WTC11 (cell line): ENCODE measurements at regions not wholly inside any gene's neighbourhood (a gene's known extent, or its start where the extent isn't known, plus 50 kb on each side); places are given as distances from the start of the nearest gene placed in this dataset.
A peak's percentile ranks its signal among the peaks of the same experiment; 100 is the strongest.

Source experiments
- ATAC-seq: fragments of 200-7000 bp; cut with Tn5 transposase; 2 replicates; pipeline ENCODE4 v1.10.0; 2021; ENCODE audit warnings: mild to moderate bottlenecking, moderate library complexity
- CTCF ChIA-PET: fragments of 300-600 bp; sonication (Branson Sonifier 250); formaldehyde crosslinking; loops from one replicate; lab custom pipeline; 2021; ENCODE audit warnings: antibody characterized with exemption; lab: Charles Lee
- POLR2A ChIA-PET: fragments of 350-600 bp; sonication (Branson Sonifier 250); formaldehyde crosslinking; loops from one replicate; lab custom pipeline; 2021; ENCODE audit warnings: antibody characterized with exemption; lab: Charles Lee
- DNase-seq: peaks from one replicate; pipeline ENCODE4 v3.0.0; 2021; ENCODE audit warnings: low spot score
- H3K27ac Mint-ChIP-seq: 2 replicates; pipeline ENCODE4 v1.8.0; 2021; ENCODE audit warnings: mixed read lengths
- H3K27me3 Mint-ChIP-seq: 2 replicates; pipeline ENCODE4 v1.8.0; 2021; ENCODE audit warnings: low read depth, mild to moderate bottlenecking, moderate library complexity, mixed read lengths
- H3K36me3 Mint-ChIP-seq: 2 replicates; pipeline ENCODE4 v1.8.0; 2021; ENCODE audit warnings: mixed read lengths
- H3K4me1 Mint-ChIP-seq: 2 replicates; pipeline ENCODE4 v1.8.0; 2022; ENCODE audit warnings: mixed read lengths
- H3K4me3 Mint-ChIP-seq: 2 replicates; pipeline ENCODE4 v1.8.0; 2021; ENCODE audit warnings: mild to moderate bottlenecking, moderate library complexity, mixed read lengths
- H3K9me3 Mint-ChIP-seq: 2 replicates; pipeline ENCODE4 v1.8.0; 2021; ENCODE audit warnings: mixed read lengths
- CREM ChIP-seq: sonication (generic); formaldehyde crosslinking; IDR thresholded peaks from 2 replicates; pipeline ENCODE4 v1.8.1; 2022; ENCODE audit warnings: mild to moderate bottlenecking, missing genetic modification reagents, moderate library complexity
- ELF4 ChIP-seq: sonication (generic); formaldehyde crosslinking; IDR thresholded peaks from 2 replicates; pipeline ENCODE4 v1.8.1; 2022; ENCODE audit warnings: low read depth, mild to moderate bottlenecking, moderate library complexity, missing genetic modification reagents
- EMX1 ChIP-seq: fragments of 250-450 bp; sonication (Bioruptor Pico); IDR thresholded peaks from 2 replicates; pipeline ENCODE4 v1.8.0; 2021; ENCODE audit warnings: mild to moderate bottlenecking
- ESRRA ChIP-seq: sonication (generic); formaldehyde crosslinking; IDR thresholded peaks from 2 replicates; pipeline ENCODE4 v1.8.1; 2022; ENCODE audit warnings: mild to moderate bottlenecking, missing genetic modification reagents, borderline replicate concordance
- ETV6 ChIP-seq: sonication (generic); formaldehyde crosslinking; IDR thresholded peaks from 2 replicates; pipeline ENCODE4 v1.8.1; 2022; ENCODE audit warnings: mild to moderate bottlenecking, missing genetic modification reagents
- GRHL2 ChIP-seq: fragments of 250-450 bp; sonication (Bioruptor Pico); IDR thresholded peaks from 2 replicates; pipeline ENCODE4 v1.8.0; 2022; ENCODE audit warnings: mild to moderate bottlenecking, moderate library complexity; ENCODE audit not compliant: insufficient replicate concordance, severe bottlenecking
- JUN ChIP-seq: sonication (generic); formaldehyde crosslinking; IDR thresholded peaks from 2 replicates; pipeline ENCODE4 v1.8.0; 2023; ENCODE audit warnings: mild to moderate bottlenecking, missing genetic modification reagents
- RORB ChIP-seq: fragments of 250-450 bp; sonication (Bioruptor Pico); IDR thresholded peaks from 2 replicates; pipeline ENCODE4 v1.9.0; 2021; ENCODE audit warnings: mild to moderate bottlenecking
- ZBTB21 ChIP-seq: sonication (generic); formaldehyde crosslinking; IDR thresholded peaks from 2 replicates; pipeline ENCODE4 v1.8.1; 2023; ENCODE audit warnings: mild to moderate bottlenecking, missing genetic modification reagents, borderline replicate concordance
- ZNF121 ChIP-seq: sonication (generic); formaldehyde crosslinking; IDR thresholded peaks from 2 replicates; pipeline ENCODE4 v1.8.0; 2023; ENCODE audit warnings: missing genetic modification reagents
- ZNF232 ChIP-seq: sonication (generic); formaldehyde crosslinking; IDR thresholded peaks from 2 replicates; pipeline ENCODE4 v1.8.0; 2022; ENCODE audit warnings: mild to moderate bottlenecking, missing genetic modification reagents
- ZNF317 ChIP-seq: sonication (generic); formaldehyde crosslinking; IDR thresholded peaks from 2 replicates; pipeline ENCODE4 v1.8.1; 2023; ENCODE audit warnings: low read depth, mild to moderate bottlenecking, moderate library complexity, missing genetic modification reagents, borderline replicate concordance
- ZNF396 ChIP-seq: fragments of 250-450 bp; sonication (Bioruptor Pico); IDR thresholded peaks from 2 replicates; pipeline ENCODE4 v1.8.0; 2021; ENCODE audit warnings: mild to moderate bottlenecking, moderate library complexity, borderline replicate concordance
- ZNF671 ChIP-seq: fragments of 250-450 bp; sonication (Bioruptor Pico); IDR thresholded peaks from 2 replicates; pipeline ENCODE4 v1.8.0; 2021; ENCODE audit warnings: mild to moderate bottlenecking
- TF ChIP-seq, protein P1 (sequence below): fragments of 200-600 bp; IDR thresholded peaks from 2 replicates; pipeline ENCODE4 v1.8.0; 2022; ENCODE audit warnings: antibody characterized with exemption
- TF ChIP-seq, protein P2 (sequence below): fragments of 250-450 bp; sonication (Bioruptor Pico); IDR thresholded peaks from 2 replicates; pipeline ENCODE4 v1.9.0; 2021; ENCODE audit warnings: mild to moderate bottlenecking, borderline replicate concordance
- TF ChIP-seq, protein P3 (sequence below): sonication (generic); formaldehyde crosslinking; IDR thresholded peaks from 2 replicates; pipeline ENCODE4 v1.8.1; 2022; ENCODE audit warnings: mild to moderate bottlenecking, moderate library complexity, missing genetic modification reagents

DNA sequence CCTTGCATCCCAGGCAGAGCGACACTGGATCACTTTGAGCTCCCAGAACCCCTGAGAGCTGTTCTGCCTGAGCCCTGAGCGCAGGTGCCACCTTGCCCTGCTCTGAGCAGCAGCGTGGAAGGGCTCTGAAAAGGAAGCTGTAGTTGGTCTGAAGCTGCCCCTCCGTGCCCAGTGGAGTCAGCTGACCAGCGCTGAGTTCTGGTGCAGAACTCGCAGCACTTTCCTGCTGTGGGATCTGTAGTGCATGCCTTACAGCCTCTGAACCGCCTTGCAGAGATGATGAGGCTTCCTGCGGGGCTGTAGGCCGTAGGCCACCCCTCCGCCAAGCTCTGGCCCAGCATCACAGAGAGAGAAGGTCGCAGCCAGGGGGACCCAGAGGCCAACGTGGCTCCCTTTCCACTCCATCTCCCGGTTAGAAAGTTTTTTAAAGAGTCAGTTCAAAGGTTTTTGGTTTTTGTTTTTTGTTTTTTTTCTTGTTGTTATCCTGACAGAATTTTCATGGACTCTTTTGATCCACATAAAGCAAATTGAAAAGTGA, 158.3 kb upstream of the CST7 start:
- Mint-ChIP-seq H3K4me3 (no peak overlapping the region), H3K36me3 (no peaks in the 10 kb centered on the region)
- peak; percentile 25 for DNase-seq

DNA sequence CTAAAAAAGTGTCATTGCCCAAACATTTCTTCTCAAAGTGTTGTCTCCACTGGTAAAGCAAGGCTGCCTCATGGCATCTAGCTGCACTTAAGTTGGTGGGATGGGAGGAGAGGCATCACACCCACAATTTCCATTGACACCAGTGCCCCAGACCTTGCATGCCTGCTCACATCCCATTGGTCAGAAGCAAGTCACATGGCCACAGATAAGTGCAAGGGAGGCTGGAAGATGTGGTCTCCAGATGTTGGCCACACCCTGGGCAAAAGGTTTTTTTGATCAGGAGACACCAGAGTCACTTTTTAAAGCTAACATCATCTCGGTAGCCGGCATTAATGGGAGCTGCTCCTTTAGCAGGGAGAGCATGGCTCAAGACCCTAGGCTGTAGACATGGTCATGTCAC, 157.1 kb upstream of the CST7 start:
- Mint-ChIP-seq H3K4me3 (no peak overlapping the region), H3K9me3 (no peaks in the 10 kb centered on the region), H3K36me3 (no peaks in the 10 kb centered on the region), H3K27me3 (no peaks in the 10 kb centered on the region; the same call in 1 of the 2 replicates), H3K4me1 (peaks cover 12% of the 10 kb centered on the region), H3K27ac (no peak overlapping the region)
- POLR2A ChIA-PET = no interaction called here
- DNase-seq = no peak
- CTCF ChIA-PET = interaction anchor here (0.6 to 2.2 kb wide), 4 partner anchors 19 to 126 kb away, joined by 3 to 16 read pairs (median 4); no protein-coding TSS in a partner anchor
- no peak for ATAC-seq
- TF ChIP-seq JUN (CRISPR knock-in tag) (no peak), GRHL2 (CRISPR knock-in tag) (no peak), ZNF121 (CRISPR knock-in tag) (no peak), RORB (CRISPR knock-in tag) (no peak), ZNF317 (CRISPR knock-in tag) (no peak), ZNF396 (no peak), ZNF232 (CRISPR knock-in tag) (no peak), ELF4 (CRISPR knock-in tag) (no peak), ZNF671 (no peak), ETV6 (CRISPR knock-in tag) (no peak), EMX1 (CRISPR knock-in tag) (no peak), CREM (CRISPR knock-in tag) (no peak)
- TF ChIP-seq, protein P1, sequence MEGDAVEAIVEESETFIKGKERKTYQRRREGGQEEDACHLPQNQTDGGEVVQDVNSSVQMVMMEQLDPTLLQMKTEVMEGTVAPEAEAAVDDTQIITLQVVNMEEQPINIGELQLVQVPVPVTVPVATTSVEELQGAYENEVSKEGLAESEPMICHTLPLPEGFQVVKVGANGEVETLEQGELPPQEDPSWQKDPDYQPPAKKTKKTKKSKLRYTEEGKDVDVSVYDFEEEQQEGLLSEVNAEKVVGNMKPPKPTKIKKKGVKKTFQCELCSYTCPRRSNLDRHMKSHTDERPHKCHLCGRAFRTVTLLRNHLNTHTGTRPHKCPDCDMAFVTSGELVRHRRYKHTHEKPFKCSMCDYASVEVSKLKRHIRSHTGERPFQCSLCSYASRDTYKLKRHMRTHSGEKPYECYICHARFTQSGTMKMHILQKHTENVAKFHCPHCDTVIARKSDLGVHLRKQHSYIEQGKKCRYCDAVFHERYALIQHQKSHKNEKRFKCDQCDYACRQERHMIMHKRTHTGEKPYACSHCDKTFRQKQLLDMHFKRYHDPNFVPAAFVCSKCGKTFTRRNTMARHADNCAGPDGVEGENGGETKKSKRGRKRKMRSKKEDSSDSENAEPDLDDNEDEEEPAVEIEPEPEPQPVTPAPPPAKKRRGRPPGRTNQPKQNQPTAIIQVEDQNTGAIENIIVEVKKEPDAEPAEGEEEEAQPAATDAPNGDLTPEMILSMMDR = no peak
- TF ChIP-seq, protein P2, sequence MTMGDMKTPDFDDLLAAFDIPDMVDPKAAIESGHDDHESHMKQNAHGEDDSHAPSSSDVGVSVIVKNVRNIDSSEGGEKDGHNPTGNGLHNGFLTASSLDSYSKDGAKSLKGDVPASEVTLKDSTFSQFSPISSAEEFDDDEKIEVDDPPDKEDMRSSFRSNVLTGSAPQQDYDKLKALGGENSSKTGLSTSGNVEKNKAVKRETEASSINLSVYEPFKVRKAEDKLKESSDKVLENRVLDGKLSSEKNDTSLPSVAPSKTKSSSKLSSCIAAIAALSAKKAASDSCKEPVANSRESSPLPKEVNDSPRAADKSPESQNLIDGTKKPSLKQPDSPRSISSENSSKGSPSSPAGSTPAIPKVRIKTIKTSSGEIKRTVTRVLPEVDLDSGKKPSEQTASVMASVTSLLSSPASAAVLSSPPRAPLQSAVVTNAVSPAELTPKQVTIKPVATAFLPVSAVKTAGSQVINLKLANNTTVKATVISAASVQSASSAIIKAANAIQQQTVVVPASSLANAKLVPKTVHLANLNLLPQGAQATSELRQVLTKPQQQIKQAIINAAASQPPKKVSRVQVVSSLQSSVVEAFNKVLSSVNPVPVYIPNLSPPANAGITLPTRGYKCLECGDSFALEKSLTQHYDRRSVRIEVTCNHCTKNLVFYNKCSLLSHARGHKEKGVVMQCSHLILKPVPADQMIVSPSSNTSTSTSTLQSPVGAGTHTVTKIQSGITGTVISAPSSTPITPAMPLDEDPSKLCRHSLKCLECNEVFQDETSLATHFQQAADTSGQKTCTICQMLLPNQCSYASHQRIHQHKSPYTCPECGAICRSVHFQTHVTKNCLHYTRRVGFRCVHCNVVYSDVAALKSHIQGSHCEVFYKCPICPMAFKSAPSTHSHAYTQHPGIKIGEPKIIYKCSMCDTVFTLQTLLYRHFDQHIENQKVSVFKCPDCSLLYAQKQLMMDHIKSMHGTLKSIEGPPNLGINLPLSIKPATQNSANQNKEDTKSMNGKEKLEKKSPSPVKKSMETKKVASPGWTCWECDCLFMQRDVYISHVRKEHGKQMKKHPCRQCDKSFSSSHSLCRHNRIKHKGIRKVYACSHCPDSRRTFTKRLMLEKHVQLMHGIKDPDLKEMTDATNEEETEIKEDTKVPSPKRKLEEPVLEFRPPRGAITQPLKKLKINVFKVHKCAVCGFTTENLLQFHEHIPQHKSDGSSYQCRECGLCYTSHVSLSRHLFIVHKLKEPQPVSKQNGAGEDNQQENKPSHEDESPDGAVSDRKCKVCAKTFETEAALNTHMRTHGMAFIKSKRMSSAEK (CRISPR knock-in tag) = no peak
- TF ChIP-seq, protein P3, sequence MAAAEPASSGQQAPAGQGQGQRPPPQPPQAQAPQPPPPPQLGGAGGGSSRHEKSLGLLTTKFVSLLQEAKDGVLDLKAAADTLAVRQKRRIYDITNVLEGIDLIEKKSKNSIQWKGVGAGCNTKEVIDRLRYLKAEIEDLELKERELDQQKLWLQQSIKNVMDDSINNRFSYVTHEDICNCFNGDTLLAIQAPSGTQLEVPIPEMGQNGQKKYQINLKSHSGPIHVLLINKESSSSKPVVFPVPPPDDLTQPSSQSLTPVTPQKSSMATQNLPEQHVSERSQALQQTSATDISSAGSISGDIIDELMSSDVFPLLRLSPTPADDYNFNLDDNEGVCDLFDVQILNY (CRISPR knock-in tag) = no peak

More for the DNA sequence above, 158.3 kb upstream of the CST7 start:
- Mint-ChIP-seq H3K4me1 (peaks cover 12% of the 10 kb centered on the region), H3K27me3 (no peaks in the 10 kb centered on the region; the same call in 1 of the 2 replicates), H3K27ac (no peak overlapping the region), H3K9me3 (no peaks in the 10 kb centered on the region)
- ATAC-seq = peak; percentile 61
- TF ChIP-seq ZNF121 (CRISPR knock-in tag) (no peak), ZBTB21 (no peak), ESRRA (CRISPR knock-in tag) (no peak)
- POLR2A ChIA-PET = no interaction called here
- CTCF ChIA-PET = interaction anchor here (1.0 to 2.2 kb wide), 8 partner anchors 9 to 340 kb away, joined by 3 to 16 read pairs (median 4); no protein-coding TSS in a partner anchor
